Fibroblast of skin of abdomen (primary cell): ENCODE measurements at regions not wholly inside any gene's neighbourhood (a gene's known extent, or its start where the extent isn't known, plus 50 kb on each side); places are given as distances from the start of the nearest gene placed in this dataset.

Experiments
- DNase-seq: peaks from one replicate; pipeline ENCODE4 v3.0.0-alpha.2; 2013

- DNase-seq = no peak
Observed at GRCh38 chr5:3654515-3654914, 58.9 kb downstream of the IRX1 start.

- DNase-seq = no peak
Observed at GRCh38 chr5:3656803-3657202, 61.2 kb downstream of the IRX1 start.

- no peak for DNase-seq
Observed at GRCh38 chr5:3657364-3658022, 61.9 kb downstream of the IRX1 start.

- no peak for DNase-seq
Observed at GRCh38 chr5:3658929-3659328, 63.3 kb downstream of the IRX1 start.

- DNase-seq = peak; percentile 54
Observed at GRCh38 chr5:3659907-3660306, 64.3 kb downstream of the IRX1 start.

- no peak for DNase-seq
Observed at GRCh38 chr5:3660630-3661029, 65.0 kb downstream of the IRX1 start.

GRCh38 chr5:3661755-3662296 lies 66.2 kb downstream of the IRX1 start:
- no peak for DNase-seq

- DNase-seq = no peak
Observed at GRCh38 chr5:3662344-3662743, 66.7 kb downstream of the IRX1 start.

GRCh38 chr5:3671337-3671736 lies 75.7 kb downstream of the IRX1 start:
- no peak for DNase-seq

GRCh38 chr5:3678801-3679200 lies 83.2 kb downstream of the IRX1 start:
- DNase-seq = peak; percentile 14

GRCh38 chr5:3680821-3681220 lies 85.2 kb downstream of the IRX1 start:
- no peak for DNase-seq

- no peak for DNase-seq
Observed at GRCh38 chr5:3684118-3684517, 88.5 kb downstream of the IRX1 start.

- no peak for DNase-seq
Observed at GRCh38 chr5:3684771-3685354, 89.2 kb downstream of the IRX1 start.

GRCh38 chr5:3694819-3695218 lies 99.2 kb downstream of the IRX1 start:
- DNase-seq = peak; percentile 87

- no peak for DNase-seq
Observed at GRCh38 chr5:3695818-3696217, 100.2 kb downstream of the IRX1 start.

- no peak for DNase-seq
Observed at GRCh38 chr5:3698412-3698811, 102.8 kb downstream of the IRX1 start.

GRCh38 chr5:3701694-3702093 lies 106.1 kb downstream of the IRX1 start:
- DNase-seq = peak; percentile 1

GRCh38 chr5:3704661-3705060 lies 109.0 kb downstream of the IRX1 start:
- DNase-seq = no peak

- no peak for DNase-seq
Observed at GRCh38 chr5:3709068-3709716, 113.6 kb downstream of the IRX1 start.

GRCh38 chr5:3709717-3710348 lies 114.2 kb downstream of the IRX1 start:
- DNase-seq = no peak

GRCh38 chr5:3715062-3715461 lies 119.4 kb downstream of the IRX1 start:
- no peak for DNase-seq

GRCh38 chr5:3729631-3730030 lies 134.0 kb downstream of the IRX1 start:
- DNase-seq = no peak

- DNase-seq = no peak
Observed at GRCh38 chr5:3734632-3735031, 139.0 kb downstream of the IRX1 start.
